ENCODE measurements at regions not wholly inside any gene's neighbourhood (a gene's known extent, or its start where the extent isn't known, plus 50 kb on each side); places are given as distances from the start of the nearest gene placed in this dataset.
"Not testable (repeated sequence)": the region's sequence is repeated elsewhere in the genome, so short reads cannot be mapped to it uniquely, and the experiment has no call there.

GRCh38 chr13:79625517-79625916, 144.6 kb downstream of the NDFIP2 start:
- no peak for DNase-seq (ENCODE audit: low read depth in 2 of 2)

DNA sequence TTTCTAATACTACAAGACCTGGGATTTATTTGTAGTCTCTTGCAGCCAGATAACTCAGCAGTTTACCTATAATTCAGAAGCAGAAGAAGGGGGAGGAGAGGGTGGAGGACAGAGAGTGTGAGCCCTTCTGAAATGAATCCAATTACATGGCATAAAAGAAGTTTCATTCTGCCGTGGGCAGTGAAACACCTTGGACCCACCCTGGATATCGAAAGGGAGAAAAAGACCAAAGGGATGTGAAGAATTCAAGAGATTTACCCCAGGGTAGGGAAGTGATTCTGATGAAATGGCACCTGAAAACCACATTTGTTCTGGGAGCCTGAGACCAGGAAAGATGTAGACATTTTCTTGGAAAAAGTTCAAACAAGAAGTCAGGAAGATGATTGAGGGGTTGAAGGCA, 140.9 kb downstream of the NDFIP2 start:
- no peak for DNase-seq (ENCODE audit: low read depth in 2 of 2)

DNA sequence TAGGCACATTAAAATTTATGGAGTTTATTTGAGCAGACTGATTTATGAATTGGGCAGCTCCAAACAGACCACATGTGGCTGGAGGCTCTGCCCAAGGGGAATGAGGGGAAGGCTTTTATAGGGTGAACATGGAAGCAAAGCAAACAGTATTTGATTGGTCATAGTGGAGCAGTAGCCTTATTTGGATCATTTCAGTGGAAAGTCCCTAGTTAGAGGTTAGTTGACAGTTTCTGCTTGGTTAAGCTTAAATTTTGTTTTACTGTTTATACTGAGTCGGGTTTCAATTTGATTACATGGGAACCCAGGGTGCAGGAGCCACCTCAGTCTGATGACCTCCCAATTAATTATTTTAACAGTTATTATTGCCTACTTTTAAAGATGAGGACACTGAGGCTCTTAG, 140.5 kb downstream of the NDFIP2 start:
- no peak for DNase-seq (ENCODE audit: low read depth in 2 of 2)

GRCh38 chr13:79614250-79614918, 133.4 kb downstream of the NDFIP2 start:
- DNase-seq (ENCODE audit: low read depth in 2 of 2), result no peak

- no peak for DNase-seq (ENCODE audit: low read depth in 2 of 2)
Measured at GRCh38 chr13:79612604-79613003, 131.6 kb downstream of the NDFIP2 start.

- not testable (repeated sequence) for DNase-seq (ENCODE audit: low read depth in 2 of 2)
Measured at GRCh38 chr13:79607895-79608294, 126.9 kb downstream of the NDFIP2 start.

All from dermis microvascular lymphatic vessel endothelial cell (primary cell).